ENCODE measurements at regions not wholly inside any gene's neighbourhood (a gene's known extent, or its start where the extent isn't known, plus 50 kb on each side); places are given as distances from the start of the nearest gene placed in this dataset.
"Not testable (repeated sequence)": the region's sequence is repeated elsewhere in the genome, so short reads cannot be mapped to it uniquely, and the experiment has no call there.

- not testable (repeated sequence) for DNase-seq (ENCODE audit: low read depth in 2 of 2)
Measured at GRCh38 chr1:196002296-196002695, 605.9 kb downstream of the KCNT2 start.

DNA sequence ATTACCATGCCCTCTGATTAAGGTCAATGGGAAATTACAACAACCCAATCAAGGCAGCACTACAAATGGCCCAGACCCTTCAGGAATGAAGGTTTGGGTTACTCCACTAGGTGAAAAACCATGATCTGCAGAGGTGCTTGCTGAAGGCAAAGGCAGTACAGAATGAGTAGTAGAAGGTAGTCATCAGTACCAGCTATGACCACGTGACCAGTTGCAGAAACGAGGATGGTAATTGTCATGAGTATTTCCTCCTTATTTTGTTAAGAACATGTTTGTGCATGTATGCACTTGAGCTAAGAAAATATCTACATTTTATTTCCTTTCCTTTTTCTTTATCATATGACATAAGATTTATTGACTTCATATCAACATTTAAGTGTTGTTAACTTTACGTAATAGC lies 607.1 kb downstream of the KCNT2 start:
- DNase-seq (ENCODE audit: low read depth in 2 of 2): no peak

GRCh38 chr1:195999022-195999421 lies 609.2 kb downstream of the KCNT2 start:
- no peak for DNase-seq (ENCODE audit: low read depth in 2 of 2)

DNA sequence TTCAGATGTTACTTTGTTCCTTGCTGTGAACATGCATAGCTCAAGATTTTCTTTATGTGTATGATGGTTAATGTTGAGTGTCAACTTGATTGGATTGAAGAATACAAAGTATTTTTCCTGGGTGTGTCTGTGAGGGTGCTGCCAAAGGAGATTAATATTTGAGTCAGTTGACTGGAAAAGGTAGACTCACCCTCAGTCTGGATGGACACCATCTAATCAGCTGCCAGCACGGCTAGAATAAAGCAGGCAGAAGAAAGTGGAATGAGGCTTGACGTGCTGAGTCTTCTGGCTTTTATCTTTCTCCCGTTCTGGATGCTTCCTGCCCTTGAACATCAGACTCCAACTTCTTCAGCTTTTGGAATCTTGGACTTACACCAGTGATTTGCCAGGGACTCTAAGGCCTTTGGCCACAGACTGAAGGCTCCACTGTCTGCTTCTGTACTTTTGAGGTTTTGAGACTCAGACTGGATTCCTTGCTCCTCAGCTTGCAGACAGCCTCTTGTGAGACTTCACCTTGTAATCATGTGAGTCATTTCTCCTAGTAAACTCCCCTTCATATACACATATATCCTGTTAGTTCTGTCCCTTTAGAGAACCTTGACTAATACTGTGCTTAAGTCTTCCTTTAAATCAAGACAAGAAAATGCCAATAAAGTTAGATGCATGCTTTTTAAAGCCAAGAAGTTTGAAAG lies 626.6 kb downstream of the KCNT2 start:
- no peak for DNase-seq (ENCODE audit: low read depth in 2 of 2)

GRCh38 chr1:195979646-195980045 lies 628.6 kb downstream of the KCNT2 start:
- DNase-seq (ENCODE audit: low read depth in 2 of 2): no peak

GRCh38 chr1:195973311-195973904 lies 634.8 kb downstream of the KCNT2 start:
- DNase-seq (ENCODE audit: low read depth in 2 of 2): no peak

- DNase-seq (ENCODE audit: low read depth in 2 of 2): no peak
Measured at GRCh38 chr1:195971589-195971988, 636.7 kb downstream of the KCNT2 start.

DNA sequence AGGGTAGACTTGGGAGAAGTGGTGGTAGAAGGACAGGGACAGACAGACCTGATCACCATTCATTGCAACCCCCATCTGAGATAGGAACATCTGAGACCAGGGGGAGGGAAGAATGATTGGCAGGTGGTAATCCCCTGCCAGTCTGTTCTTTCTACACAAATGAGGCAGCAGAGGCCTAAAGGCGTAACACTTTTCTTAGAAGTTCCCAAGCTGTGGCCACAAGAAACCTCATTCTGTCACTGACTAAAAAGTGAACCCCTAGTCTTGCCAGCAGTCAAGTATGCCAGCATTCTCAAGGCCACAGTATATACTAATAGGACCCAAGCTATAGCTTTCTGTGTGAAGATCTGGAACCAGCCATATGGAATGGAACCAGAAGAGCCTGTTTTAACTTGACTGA lies 638.0 kb downstream of the KCNT2 start:
- DNase-seq (ENCODE audit: low read depth in 2 of 2): no peak

- DNase-seq (ENCODE audit: low read depth in 2 of 2): no peak
Measured at GRCh38 chr1:195965475-195965874, 642.8 kb downstream of the KCNT2 start.

- no peak for DNase-seq (ENCODE audit: low read depth in 2 of 2)
Measured at GRCh38 chr1:195965036-195965435, 643.2 kb downstream of the KCNT2 start.

- no peak for DNase-seq (ENCODE audit: low read depth in 2 of 2)
Measured at GRCh38 chr1:195964516-195964915, 643.7 kb downstream of the KCNT2 start.

DNA sequence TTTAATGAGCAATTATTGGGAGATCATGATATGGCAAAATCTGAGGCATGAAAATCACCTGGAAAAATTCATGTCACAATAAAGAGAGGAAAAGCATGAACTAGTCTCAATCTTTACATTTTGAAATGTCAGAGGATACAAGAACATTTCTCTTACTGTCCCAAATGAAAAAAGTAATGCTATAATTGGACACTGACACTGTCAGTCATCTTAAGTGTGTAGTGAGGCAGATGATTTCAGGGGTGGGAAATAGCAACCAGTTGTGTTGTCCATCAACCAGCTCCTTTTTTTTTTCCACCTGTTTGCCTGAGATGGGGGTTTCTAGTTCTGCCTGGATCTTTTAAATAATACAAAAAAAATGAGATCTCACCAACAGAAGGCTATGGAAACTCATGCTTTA lies 646.2 kb downstream of the KCNT2 start:
- no peak for DNase-seq (ENCODE audit: low read depth in 2 of 2)

DNA sequence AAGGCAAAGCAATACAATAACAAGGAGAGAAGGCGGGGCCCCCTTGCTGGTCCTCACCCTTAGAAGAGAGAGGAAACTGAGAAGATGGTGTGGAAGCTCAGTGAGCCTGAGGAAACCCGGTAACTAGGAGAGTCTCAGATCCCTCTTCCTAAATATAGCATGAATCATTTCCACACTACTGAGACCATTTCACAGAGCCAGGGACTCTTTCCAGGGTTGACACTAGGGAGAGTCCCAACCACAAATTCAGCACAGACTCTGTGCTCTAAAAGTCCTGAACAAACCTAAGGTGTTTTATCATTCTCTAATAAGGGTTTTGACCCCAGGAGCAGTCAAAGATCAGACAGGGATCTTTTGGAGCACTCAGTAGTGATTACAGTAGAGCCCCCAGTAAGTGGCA lies 647.7 kb downstream of the KCNT2 start:
- no peak for DNase-seq (ENCODE audit: low read depth in 2 of 2)

GRCh38 chr1:195958131-195958530 lies 650.1 kb downstream of the KCNT2 start:
- DNase-seq (ENCODE audit: low read depth in 2 of 2): no peak

GRCh38 chr1:195956845-195957244 lies 651.4 kb downstream of the KCNT2 start:
- no peak for DNase-seq (ENCODE audit: low read depth in 2 of 2)

GRCh38 chr1:195954848-195955247 lies 653.4 kb downstream of the KCNT2 start:
- DNase-seq (ENCODE audit: low read depth in 2 of 2): no peak

DNA sequence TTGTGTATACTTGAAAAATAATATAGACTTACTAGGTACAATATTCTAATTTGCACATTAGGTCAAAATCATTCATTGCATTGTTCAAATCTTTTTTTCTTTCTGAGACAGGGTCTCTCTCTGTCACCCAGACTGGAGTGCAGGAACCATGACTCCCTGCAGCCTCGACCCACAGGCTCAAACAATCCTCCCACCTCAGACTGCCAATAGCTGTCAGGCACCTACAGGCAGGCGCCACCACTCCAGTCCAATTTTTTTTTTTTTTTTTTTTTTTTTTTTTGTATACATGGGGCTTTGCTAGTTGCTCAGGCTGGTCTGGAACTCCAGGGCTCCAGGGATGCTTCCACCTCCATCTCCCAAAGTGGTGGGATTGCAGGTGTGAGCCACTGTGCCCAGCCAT lies 656.9 kb downstream of the KCNT2 start:
- DNase-seq (ENCODE audit: low read depth in 2 of 2): no peak

DNA sequence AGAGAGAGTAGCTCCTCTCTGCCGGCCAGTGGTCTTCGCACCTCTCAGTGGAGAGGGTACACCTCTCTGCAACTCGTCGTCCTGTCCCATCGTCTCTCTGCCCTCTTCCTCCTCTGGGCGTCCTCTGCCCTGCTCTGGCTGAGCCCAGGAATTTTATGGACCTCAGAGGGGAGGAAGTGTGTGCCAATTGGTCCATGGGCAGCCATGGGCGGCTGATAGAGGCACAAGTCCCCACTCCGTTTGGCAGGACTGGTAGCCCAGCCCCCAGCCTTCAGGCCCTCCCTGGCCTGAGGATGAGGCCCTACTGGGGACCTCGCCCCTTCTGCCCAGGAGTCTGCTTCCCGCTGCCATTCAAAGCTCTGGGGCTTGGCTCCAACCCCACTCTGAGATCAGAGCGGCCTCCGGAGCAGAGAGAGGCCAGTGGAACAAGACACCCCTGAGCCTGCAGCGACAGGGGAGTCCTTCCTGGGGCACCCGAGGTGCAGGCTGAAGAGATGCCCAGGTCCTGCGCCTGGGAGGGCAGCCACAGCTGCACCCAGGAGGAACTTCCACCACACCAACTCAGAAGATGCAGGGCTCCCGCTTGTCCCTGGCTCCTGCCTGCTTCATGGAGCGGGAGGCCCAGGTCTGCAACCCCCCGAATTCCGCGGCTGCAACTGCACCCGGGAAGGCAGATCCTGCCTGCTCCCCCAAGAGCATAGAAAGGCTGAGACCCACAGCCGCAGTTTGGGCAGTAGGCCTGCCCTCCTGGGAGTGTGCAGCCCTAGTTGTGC lies 659.9 kb downstream of the KCNT2 start:
- no peak for DNase-seq (ENCODE audit: low read depth in 2 of 2)

DNA sequence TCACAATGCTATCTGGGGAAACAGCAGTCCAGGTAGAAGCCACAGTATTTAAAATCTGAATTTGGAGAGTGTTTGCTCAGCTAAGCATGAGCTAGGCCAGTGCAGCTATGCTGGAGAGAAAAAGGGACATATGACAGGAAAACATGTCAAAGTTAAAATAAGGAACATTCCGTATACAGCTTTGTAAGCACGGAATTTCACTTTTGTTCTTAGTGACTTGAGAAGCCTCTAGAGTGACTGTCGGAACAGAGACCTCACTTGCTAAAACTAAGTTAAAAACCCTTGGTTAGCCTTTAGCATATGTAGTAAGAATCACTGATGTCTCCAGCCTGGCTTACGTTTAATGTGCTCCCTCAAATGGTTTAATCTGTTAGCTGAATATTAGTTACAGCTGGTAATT lies 661.7 kb downstream of the KCNT2 start:
- no peak for DNase-seq (ENCODE audit: low read depth in 2 of 2)

DNA sequence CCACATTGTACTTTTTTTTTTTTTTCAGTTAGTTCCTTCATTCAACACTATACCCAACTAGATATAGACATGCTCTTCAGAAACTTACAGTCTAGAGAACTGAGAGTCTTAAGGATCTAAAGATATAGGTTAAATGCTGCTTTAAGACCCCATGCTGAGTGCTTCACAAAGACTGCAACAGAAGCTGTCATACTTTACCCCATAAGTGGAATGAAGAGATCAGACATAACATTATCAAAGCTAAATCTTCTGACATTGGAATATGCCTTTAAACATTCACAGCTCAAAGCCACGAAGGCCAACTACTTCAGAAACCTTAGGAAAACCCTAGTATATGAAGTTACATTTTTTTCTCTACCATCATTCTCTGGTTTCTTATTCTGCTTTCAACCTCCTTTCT lies 666.4 kb downstream of the KCNT2 start:
- no peak for DNase-seq (ENCODE audit: low read depth in 2 of 2)

DNA sequence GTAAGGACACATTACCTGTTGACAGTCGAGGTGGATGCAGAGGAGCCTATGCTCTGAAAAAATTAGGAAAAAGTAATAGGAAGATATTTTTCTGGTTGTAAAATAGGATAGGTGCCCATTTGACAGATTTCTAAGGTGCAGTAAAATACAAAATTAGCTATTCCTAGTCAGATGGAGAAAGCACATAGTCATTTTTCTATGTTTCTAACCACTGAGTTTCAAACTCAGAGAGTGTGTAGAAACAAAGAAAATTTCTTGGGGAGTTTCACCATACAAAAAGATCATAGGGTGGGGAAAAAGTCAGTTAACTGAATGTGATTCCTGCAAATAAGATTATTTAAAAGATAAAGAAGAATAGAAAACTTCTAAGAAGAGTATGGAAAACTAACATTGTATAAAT lies 666.9 kb downstream of the KCNT2 start:
- DNase-seq (ENCODE audit: low read depth in 2 of 2): no peak

GRCh38 chr1:195939844-195940243 lies 668.4 kb downstream of the KCNT2 start:
- DNase-seq (ENCODE audit: low read depth in 2 of 2): no peak

Measured in stimulated activated CD4-positive, alpha-beta T cell treated with anti-CD3 and anti-CD28 coated beads, Interleukin-15, amount 100 ng/mL, for 48 hours (primary cell).